GM10248 (cell line): ENCODE measurements at regions not wholly inside any gene's neighbourhood (a gene's known extent, or its start where the extent isn't known, plus 50 kb on each side); places are given as distances from the start of the nearest gene placed in this dataset.

Experiments used
- CTCF ChIA-PET: fragments of 300-600 bp; sonication (Branson Sonifier 250); formaldehyde crosslinking; extraction: SDS; loops from one replicate; lab custom pipeline; 2021; ENCODE audit warnings: antibody characterized with exemption; lab: Yijun Ruan, JAX
- POLR2A ChIA-PET: fragments of 350-650 bp; sonication (Branson Sonifier 250); formaldehyde crosslinking; extraction: SDS; loops from one replicate; lab custom pipeline; 2020; ENCODE audit warnings: antibody characterized with exemption; lab: Yijun Ruan, JAX
- DNase-seq: peaks from one replicate; pipeline ENCODE4 v3.0.0; 2012; ENCODE audit errors: extremely low spot score
- CTCF ChIP-seq: IDR thresholded peaks from 2 replicates; pipeline ENCODE4 v1.5.1; 2012; ENCODE audit warnings: mild to moderate bottlenecking, low read depth; ENCODE audit errors: extremely low read depth, missing control alignments, control extremely low read depth

- no peak for DNase-seq
- POLR2A ChIA-PET, result no interaction called here
- no peak for TF ChIP-seq CTCF
- CTCF ChIA-PET, result interaction anchor here (8.3 kb wide), 1 partner anchor 8 kb away, joined by 66 read pairs; no protein-coding TSS in a partner anchor
Observed at GRCh38 chr5:66299463-66299862, 155.4 kb downstream of the SREK1 start.

- no peak for DNase-seq
- ChIA-PET POLR2A (no interaction called here), CTCF (interaction anchor here (1.3 kb wide), 1 partner anchor 455 kb away, joined by 4 read pairs; no protein-coding TSS in a partner anchor)
- TF ChIP-seq CTCF, result no peak
Observed at GRCh38 chr5:66302344-66302743, 158.2 kb downstream of the SREK1 start.

- TF ChIP-seq CTCF, result peak; percentile 90
- ChIA-PET CTCF (interaction anchor here (0.6 to 5.9 kb wide), 73 partner anchors 9 to 860 kb away, joined by 3 to 152 read pairs (median 4); no protein-coding TSS in a partner anchor), POLR2A (no interaction called here)
- DNase-seq, result peak; percentile 62
Observed at GRCh38 chr5:66306105-66306843, 162.2 kb downstream of the SREK1 start.

GRCh38 chr5:66306844-66307315 is 162.8 kb downstream of the SREK1 start:
- CTCF ChIA-PET, result interaction anchor here (0.6 to 5.9 kb wide), 62 partner anchors 9 to 859 kb away, joined by 3 to 152 read pairs (median 5); no protein-coding TSS in a partner anchor
- POLR2A ChIA-PET, result no interaction called here
- TF ChIP-seq CTCF, result no peak
- no peak for DNase-seq

- peak; percentile 52 for DNase-seq
- ChIA-PET CTCF (interaction anchor here (0.8 to 5.9 kb wide), 27 partner anchors 11 to 539 kb away, joined by 3 to 152 read pairs (median 4); no protein-coding TSS in a partner anchor), POLR2A (no interaction called here)
- peak; percentile 69 for TF ChIP-seq CTCF
Observed at GRCh38 chr5:66307647-66308241, 163.6 kb downstream of the SREK1 start.

GRCh38 chr5:66312266-66312665 is 168.2 kb downstream of the SREK1 start:
- POLR2A ChIA-PET, result no interaction called here
- no peak for TF ChIP-seq CTCF
- CTCF ChIA-PET, result interaction anchor here (1.2 to 3.3 kb wide), 4 partner anchors 13 to 445 kb away, joined by 3 to 9 read pairs (median 4); no protein-coding TSS in a partner anchor
- no peak for DNase-seq
